Activated T-cell treated with anti-CD3 and anti-CD28 coated beads, Interleukin-2, amount 50 U/mL, for 1 hour (primary cell): ENCODE measurements at regions not wholly inside any gene's neighbourhood (a gene's known extent, or its start where the extent isn't known, plus 50 kb on each side); places are given as distances from the start of the nearest gene placed in this dataset.
"Not testable (repeated sequence)": the region's sequence is repeated elsewhere in the genome, so short reads cannot be mapped to it uniquely, and the experiment has no call there.

Experiments used
- DNase-seq: peaks from one replicate; pipeline ENCODE4 v3.0.0-alpha.2; 2020

DNA sequence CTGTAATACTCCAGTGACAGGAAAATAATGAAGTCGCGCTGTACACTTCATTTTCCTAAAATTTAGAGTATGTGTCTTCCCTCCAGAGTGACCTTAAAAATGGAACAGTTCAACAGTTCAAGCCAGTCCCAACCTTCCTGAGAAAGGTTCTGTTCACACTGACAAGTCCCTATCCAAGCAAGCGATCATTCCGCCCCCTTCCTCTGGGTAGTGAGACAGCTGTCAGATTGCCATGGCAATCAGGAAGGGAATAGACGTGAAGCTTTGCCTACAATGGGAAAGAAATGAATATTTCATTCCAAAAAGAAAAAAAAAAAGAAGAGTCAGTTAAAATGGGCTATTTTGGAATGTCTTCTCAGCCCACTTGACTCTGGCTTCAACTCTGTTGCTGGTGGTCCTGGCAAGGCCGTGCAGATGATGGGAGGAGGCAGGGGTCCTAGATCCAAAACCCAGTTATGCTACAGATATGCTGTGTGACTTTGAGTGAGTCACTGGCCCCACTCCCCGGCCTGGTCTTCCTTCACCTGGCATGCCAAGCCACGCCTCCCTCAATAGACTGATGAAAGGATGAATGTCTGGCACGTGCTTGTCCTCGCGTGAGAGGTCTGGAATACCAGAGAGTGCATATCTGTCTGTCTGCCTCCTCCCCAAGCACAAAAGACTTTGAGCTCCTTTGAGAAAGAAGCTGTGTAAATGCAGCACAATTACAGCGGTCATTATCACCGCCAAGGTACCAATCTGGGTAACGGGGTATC, 165.8 kb upstream of the WWC1 start:
- no peak for DNase-seq

DNA sequence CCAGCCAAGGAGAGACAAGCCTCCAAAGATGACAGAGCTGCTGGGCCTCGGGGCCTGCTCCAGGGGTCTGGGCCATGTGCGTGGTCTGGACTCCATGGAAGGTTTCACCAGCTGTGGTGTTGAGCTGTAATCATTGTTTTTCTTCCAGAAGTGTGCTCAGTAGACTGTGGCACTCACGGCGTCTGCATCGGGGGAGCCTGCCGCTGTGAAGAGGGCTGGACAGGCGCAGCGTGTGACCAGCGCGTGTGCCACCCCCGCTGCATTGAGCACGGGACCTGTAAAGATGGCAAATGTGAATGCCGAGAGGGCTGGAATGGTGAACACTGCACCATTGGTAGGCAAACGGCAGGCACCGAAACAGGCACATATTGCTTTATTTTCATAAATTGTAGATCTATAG, 164.8 kb upstream of the WWC1 start:
- DNase-seq = no peak

DNA sequence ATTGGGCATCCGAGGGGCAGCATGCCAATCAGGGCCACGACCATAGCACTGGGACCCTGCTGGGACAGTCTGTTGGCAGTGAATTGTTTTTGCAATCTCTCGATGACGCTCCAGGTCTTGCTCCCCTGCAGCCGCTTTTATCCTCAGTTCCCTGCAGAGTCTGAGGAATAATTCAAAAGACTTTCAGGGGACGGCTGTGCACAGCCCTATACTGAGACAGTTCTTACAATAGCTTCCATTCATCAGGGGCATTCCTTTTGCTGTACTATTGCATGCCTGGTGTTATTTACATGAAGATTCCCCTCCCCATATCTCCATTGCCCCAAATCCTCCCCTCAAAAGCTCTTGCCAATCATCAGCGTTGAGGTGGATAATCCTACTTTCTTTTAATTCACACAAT, 163.3 kb upstream of the WWC1 start:
- no peak for DNase-seq

DNA sequence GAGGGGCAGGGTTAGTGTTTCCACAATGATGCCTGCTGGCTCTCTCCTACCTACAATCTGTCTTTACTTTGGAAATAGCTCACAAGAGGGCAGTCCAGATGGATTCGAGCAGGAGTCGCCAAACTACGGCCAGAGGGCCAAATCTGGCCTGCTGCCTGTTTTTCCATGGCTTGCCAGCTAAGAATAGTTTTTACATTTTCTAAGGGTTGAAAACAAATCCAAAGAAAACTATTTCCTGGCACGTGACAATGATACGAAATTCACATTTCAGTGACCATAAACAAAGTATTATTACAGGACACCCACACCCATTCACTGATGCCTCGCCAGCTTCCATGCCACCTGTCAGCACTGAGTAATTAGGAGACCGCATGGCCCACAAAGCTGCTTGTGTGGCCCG, 162.9 kb upstream of the WWC1 start:
- DNase-seq = no peak

DNA sequence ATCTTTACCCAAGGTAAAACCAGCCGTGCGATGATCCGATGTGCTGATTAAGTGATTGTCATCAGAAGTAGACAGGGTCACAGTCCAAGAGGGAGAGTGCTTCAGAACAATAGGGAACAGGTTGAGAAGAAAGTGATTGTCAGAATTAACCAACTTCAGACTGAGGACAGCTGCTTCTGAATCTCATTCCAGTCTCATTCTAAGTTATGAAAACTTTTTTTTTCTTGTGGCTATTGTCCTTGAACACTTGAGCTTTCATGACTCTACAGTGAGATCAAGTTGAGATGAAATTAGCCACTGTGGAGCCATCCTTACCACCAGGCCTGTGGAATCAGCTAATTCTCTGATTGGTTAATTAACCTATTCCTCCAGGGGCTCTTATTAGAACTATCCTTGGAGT, 159.9 kb upstream of the WWC1 start:
- DNase-seq = no peak

DNA sequence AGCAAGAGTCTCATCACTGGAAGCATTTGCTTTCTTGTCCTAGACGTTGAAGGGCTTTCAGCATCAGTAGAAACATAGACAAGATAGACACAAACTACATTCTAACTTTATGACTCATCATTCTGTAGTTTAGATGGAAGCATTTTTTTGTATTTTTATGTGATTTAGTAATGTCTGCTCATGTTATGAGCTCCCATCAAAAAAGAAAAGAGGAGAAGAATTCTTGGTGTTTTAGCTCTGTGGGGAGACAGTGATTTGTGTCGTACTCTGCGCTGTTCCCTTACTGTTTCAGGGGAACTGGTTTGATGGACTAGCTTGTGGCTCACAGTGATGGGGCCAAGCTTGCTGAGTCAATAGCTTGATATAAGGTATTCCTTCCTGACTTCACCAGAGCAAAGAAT, 159.2 kb upstream of the WWC1 start:
- DNase-seq = no peak

DNA sequence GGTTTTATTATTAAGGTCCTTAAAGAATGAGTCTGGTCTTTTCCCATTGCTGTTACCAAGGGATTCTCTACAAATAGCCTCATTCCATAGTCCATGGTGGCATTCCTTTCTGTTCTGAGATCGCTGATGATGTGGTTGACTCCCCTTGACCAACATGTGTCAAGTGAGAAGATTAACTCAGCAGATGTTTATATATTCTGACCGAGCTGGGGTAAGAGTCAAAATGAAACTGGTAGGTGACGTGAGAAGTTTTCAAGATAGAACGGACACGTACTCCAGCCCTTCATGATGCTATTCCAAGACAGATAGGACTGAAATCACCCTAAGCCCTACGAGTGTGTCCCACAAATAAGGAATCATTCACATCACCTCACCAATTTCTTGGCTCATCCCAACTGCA, 155.5 kb upstream of the WWC1 start:
- DNase-seq = no peak

DNA sequence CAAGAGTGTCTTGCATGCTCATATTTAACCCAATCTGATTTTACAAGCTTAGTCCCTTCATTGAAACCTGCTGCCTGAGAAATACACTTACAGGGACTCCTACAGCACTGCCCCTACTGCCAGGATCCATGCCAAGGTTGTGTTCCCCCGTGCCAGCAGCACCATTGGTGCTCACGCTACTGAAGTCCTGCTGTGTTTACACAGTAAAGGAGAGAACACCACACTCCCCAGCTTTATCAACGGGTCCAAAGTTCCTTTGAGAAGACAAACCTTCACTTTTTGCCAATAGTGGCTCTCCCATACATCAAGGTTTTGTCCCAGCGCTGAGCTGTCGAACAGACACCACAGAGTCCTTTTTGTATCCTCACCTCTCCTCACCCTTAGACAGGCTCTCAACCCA, 155.1 kb upstream of the WWC1 start:
- DNase-seq = no peak

DNA sequence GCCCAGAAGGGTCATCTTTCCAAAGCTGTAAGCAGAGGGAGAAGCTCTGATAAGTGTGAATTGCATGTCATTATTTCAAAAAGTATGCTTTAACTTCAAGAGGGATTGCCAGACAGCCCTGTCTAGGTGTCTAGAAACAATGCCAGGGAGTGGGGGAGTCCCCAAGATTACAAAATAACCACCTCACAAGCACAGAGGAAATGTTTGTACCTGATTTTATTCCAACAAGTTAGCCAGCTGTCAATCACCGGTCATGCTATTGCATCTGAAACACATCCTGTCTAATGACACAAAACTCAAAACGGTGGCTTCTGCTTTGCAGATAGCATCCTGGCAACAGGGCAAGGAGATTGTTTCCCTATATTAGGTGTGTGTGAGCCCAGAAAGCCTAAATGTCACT, 154.2 kb upstream of the WWC1 start:
- no peak for DNase-seq

DNA sequence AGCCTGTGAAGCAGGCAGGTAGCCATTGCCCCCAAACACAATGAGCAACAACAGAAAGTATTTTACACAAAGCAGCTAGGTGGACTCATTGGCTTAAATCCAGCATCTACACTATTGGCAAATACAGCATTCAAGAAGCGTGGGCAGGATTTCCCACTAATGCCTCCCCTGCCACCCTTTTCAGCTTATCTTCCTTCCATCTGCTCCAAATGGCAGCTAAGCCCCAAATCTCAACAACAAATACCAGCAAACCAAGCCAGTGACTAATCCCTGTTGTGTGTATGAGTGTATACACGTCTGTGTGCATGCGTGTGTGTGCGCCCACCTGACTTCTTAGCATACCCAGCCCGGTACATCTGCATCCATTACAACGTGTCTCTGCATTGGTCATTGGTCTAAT, 151.2 kb upstream of the WWC1 start:
- no peak for DNase-seq

DNA sequence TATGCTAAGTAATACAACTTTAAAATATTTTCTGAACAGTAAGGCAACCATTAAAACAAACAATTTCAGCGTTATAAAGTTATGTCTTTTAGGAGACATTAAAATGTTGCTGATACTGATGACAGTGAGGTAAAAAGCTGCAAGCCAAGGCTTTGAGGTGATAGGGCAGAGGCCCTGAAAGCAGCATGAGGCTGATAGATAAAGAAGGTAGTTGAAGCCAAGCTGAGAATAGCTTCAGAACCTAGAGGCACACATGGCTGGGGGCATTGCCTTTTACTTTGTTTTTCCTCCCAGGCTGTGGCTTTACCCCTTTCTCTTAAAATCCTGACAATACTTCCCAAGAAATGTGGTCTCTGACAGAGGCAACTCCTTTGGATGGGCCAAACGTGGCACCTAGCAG, 149.0 kb upstream of the WWC1 start:
- DNase-seq = no peak

DNA sequence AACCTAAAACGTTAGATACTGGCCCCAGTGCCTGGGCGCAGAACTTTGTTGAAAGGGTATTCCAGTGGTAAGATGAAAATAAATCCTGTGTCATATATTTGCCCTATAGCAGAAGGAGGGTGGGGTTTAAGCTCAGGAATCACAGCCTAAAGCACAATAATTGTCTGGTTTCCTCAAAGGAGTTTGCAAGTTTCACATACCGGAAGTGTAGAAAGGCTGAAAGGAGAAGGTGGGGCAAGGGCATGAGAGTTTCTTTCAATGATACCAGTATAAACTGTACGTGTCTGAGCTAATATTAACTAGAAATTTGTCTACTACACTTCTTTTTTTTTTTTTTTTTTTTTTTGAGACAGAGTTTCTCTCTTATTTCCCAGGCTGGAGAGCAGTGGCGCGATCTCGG, 147.9 kb upstream of the WWC1 start:
- DNase-seq = not testable (repeated sequence)

DNA sequence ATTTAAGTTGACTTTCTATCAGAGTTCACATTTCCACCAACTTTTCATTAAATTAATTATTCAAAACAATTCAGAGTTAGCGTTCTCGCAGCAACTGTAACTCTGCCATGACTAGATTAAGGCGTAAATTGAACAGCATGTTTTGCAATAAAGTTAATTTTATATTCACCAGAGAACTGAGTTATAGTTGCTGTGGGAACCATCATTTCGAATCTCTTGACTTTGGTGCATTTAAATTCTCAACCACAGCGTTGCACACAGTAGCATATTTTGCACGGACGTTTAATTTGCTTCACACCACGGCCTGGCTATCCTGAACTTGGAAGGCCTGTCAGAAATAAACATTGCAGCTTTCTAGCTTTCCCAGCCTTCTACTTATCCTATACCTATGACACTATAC, 144.3 kb upstream of the WWC1 start:
- no peak for DNase-seq

DNA sequence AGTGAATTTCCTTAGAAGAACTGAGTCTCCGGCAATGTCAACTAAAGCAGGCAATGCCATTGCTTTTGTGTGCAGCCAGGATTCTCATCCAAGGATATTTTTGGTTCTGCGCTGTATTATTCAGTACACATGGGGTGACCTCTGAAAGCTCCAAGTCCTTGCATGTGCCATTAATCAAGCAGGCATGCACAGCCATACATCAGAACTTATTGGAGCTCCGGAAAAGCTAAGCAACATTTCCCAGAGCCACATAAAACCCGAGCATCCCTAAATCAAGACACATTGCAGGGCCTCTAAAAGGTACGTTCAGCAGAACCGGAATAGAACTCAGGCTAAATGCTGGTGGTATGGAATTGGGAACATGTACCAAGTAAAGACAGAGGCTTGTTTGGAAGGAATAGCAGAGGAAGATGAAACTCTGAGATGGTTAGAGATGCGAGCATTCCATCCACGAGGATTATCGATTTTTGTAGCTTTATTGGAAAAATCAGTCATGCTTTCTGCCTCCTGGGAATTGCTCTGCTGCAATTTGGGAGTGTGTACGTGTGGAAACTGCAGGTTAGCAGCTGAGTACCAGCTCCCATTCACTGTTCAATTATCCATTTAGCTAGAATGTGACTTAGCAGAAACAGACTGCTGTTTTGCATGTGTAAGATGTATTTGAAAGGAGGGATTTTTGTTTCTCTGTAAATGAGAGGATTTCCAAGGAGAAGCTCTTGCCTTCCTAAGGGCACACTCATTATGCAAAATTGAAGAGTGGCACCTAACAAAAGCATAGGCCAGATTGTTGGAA, 143.7 kb upstream of the WWC1 start:
- no peak for DNase-seq

DNA sequence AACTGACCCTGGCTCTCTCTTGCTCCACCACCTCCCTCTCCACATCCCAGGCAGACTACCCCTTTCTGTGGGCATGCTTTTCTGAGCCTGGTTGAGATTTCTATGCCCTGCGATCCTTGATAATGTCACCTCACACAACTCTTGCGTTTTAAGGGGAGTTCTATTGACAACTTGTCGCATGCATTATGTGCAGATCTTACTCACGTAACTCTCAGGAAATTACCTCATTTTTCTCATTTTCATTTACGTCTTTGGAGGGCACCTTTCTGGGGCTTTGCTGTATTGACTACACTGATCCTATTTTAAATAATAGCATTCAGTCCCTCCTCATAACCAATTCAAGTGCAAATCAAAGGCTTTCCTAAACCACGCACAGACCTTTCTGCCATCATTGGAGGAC, 140.4 kb upstream of the WWC1 start:
- no peak for DNase-seq

DNA sequence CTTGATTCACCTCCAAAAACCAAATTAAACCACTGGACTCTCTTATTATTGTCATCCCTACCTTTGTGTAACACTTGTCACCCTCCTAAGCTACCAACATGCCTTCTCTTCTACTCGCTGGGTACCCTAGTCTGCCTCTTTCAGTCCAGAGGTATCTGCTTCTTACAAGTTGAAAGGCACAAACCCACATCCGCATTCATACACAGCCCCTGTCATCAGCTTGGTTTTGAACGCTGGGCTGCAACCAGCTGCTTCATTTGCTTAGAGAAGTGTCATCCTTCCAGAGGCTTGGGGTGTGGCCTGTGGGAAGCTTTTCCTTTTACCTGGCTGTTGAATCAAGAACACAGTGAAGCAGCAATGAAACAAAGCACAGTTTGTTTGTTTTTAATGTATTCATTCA, 138.8 kb upstream of the WWC1 start:
- no peak for DNase-seq

DNA sequence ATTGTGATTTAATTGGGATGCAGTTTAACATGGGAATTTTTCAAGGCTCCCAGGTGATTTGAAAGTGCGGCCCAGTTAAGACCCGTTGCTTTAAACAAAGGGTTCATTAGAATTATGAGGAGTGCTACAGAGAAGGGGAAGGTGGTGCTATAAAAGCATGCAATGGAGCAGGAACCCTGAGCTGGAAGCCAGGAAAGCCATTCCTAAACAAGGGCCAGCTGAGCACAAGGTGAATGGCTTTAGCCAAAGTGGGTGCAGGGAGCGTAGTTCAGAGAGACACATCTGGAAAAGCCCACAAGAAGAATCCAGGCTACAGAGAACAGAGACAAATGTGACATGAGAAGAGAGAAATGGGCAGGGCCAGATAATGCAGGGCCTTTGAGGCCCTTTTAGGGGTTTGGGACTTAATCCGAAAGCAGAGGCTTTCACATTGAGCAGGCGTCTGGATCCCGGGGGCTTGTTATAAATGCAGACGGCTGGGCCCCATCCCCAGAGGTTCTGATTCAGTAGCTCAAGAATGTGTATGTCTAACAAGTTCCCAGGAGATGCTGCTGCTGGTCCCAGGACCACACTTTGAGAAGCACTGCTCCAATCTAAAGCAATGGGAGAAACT, 138.1 kb upstream of the WWC1 start:
- DNase-seq = no peak

DNA sequence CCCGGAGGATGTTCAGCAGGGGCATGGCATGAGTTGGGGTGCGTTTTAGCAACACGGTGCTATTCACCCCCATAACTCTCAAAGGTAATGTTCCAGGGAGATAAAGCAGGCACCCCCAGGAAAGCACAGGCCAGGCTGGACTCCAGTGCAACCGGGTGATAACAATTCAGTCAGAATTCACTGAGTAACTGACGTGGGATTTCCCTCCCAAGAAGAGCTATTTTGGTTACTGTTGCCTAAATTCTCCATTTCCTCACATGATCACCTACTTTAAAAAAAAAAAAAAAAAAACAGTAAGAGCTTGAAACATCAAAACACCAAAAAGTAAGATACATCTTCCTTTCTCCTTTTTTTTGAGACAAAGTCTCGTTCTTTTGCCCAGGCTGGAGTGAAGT, 137.6 kb upstream of the WWC1 start:
- DNase-seq = no peak

DNA sequence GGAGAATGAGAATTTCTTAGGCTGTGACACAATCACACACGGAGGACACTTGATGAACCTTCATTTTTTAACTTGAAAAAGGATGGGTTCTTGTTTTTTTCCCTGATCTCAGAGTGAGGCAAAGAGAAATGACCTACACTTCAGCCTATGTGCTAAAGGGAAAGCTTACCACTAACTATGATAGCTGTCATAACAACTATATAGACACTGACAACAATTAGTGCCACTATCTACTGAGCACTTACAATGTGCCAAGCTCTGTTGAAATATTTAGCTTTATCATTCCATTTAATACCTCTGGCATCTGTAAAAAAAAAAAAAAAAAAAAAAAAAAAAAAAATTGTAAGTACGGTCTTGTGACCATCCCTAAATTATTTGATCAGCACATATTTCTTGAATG, 135.9 kb upstream of the WWC1 start:
- no peak for DNase-seq

DNA sequence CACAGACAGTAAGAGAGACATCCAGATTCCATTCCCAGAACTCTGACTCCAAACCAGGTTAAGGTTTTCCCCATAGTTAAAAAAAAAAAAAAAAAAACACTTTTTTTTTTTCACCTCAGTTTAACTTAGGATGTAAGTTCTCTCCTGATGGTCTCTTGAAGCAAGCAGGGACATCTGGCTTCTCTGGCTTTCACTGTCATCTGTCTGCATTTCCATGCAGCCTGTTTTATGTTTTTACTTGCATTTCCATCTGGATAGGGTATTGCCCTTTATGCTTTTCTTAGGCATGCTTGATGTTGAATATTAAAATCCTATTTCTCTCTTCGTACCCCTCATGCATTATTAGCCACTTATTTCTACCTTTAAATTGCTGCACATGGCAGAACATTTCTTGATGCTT, 135.3 kb upstream of the WWC1 start:
- no peak for DNase-seq

DNA sequence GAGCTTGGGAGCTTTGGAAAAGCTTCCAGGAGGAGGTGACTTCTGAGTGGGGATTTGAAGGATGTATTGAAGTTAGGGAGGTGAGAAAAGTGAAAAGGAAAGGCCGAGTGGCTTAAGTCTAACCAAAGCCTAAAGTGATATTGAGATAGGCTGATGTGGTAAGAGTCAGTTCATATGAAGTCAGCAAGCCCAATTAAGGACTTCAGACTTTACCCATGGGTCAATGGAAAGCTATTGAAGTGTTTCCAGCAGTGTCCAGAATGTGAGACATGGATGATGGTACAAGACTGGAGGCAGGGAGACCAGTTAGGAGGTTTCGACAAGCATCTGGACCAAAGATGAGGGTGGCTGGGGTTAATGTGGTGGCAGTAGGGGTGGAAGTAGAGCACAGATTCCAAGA, 134.3 kb upstream of the WWC1 start:
- no peak for DNase-seq

DNA sequence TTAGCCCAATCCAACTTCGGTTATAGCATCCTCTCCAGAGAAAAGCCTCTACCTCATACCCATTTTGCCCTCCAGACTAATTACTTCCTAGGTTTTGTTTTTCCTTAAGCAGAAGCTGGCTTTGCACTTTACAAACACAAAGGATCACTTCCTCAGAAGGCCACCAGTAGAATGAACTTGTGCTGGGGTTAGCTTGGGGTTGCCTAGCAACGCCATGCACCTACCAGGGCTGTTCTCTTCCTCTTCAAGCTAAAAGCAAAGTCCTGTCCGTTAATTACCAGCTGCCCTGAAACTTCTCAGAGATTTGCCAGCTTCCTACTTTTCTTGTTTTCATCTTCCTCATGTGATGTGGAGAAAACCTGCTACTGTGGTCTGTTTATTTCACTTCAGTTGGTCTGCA, 132.0 kb upstream of the WWC1 start:
- DNase-seq = no peak

DNA sequence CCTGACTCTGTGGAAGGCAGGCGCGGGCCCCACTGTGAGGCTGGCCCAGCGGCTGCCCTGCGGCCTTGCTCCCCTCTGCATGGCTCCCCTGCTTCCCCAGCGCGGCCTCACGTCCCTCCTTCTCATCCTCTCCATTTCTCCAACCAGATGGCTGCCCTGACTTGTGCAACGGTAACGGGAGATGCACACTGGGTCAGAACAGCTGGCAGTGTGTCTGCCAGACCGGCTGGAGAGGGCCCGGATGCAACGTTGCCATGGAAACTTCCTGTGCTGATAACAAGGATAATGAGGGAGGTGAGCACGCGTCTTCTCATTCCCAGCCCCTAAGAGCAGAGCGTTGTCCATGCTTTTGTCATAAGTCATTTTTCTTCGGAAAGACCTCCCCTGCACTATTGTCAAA, 129.0 kb upstream of the WWC1 start:
- DNase-seq = no peak

DNA sequence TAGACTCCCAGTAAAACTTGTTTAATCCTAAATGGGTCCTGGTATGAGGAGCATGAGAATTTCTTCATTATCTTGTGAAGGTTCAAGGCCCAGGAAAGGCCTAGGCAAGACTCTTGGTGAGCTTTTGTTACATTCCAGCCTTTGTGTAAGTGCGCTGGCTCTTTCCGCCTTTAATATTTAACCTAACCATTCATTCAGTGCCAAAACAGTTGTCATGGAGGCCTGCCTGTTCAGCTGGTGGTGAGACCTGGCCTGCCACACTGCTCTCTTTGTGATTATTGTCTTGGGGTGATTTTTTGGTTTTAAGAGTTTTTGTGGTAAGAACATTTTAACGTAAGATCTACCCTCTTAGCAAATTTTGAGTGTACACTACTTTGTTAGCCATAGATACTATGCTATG, 127.5 kb upstream of the WWC1 start:
- no peak for DNase-seq
